ENCODE measurements at regions not wholly inside any gene's neighbourhood (a gene's known extent, or its start where the extent isn't known, plus 50 kb on each side); places are given as distances from the start of the nearest gene placed in this dataset.

DNA sequence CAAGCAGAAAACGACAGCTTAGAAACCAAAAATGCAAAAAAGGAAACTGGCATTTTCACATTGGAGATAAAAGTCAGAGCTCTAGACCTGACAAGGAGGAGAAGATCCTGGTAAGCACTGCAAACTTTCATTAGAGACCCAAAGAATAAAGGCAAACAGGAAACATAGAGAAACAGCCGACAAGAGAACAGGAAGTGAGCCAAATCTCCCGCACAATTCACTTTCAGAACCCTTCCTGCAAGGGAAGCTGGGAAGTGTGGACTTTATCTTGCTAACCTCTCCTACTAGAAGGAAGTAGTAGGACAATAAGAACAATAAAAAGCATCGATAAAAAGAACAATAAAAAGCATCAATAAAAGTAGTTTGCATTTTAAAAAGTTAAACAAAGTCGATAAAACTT is 417.8 kb upstream of the SPHKAP start:
- H3K79me2 ChIP-seq, result no peaks in the 10 kb centered on the region
- no peaks in the 10 kb centered on the region for H3K9me3 ChIP-seq (ENCODE audit: low read depth)
- no peaks in the 10 kb centered on the region for H3K36me3 ChIP-seq (replicated peaks; ENCODE audit: insufficient read depth, low read depth)
- no peaks in the 10 kb centered on the region for H3K4me1 ChIP-seq (ENCODE audit: insufficient read depth)
- no peak overlapping the region for H2AFZ ChIP-seq
- no peaks in the 10 kb centered on the region for H3K27me3 ChIP-seq
- no peak overlapping the region for H3K27ac ChIP-seq
- no peaks in the 10 kb centered on the region for H3K9me2 ChIP-seq (replicated peaks; ENCODE audit: insufficient read depth)
- no peak overlapping the region for H3K4me2 ChIP-seq
- WGBS (ENCODE audit: low lambda C conversion rate, missing lambda C conversion rate), result 90% methylated on average over 5 of the region's 5 CpGs
- no peaks in the 10 kb centered on the region for H4K20me1 ChIP-seq (ENCODE audit: insufficient read depth, poor library complexity, severe bottlenecking)
- no peak for DNase-seq (ENCODE audit: low spot score)
- TF ChIP-seq, protein P1, sequence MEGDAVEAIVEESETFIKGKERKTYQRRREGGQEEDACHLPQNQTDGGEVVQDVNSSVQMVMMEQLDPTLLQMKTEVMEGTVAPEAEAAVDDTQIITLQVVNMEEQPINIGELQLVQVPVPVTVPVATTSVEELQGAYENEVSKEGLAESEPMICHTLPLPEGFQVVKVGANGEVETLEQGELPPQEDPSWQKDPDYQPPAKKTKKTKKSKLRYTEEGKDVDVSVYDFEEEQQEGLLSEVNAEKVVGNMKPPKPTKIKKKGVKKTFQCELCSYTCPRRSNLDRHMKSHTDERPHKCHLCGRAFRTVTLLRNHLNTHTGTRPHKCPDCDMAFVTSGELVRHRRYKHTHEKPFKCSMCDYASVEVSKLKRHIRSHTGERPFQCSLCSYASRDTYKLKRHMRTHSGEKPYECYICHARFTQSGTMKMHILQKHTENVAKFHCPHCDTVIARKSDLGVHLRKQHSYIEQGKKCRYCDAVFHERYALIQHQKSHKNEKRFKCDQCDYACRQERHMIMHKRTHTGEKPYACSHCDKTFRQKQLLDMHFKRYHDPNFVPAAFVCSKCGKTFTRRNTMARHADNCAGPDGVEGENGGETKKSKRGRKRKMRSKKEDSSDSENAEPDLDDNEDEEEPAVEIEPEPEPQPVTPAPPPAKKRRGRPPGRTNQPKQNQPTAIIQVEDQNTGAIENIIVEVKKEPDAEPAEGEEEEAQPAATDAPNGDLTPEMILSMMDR (IDR thresholded peaks at IDR 0.05; ENCODE audit: poor library complexity), result no peak
- TF ChIP-seq EZH2 (IDR thresholded peaks at IDR 0.05; ENCODE audit: borderline replicate concordance), result no peak
- no peak overlapping the region for H3K4me3 ChIP-seq

DNA sequence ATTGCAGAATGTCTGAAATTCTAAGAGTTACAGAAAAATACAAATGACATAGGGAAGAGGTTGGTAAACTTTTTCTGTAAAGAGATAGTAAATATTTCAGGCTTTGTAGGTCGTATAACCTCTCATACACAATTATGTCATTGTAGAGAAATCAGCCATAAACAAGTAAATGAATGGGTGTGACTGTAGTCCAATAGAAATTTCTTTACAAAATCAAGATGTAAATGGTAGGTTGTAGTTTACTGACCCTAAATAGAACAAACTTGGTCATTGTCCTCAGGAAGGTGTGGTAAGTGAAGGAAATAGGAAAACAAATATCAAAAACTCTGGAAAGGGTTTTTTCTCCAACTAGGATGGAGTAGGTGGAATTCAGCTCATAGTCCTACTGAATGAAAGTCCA is 415.5 kb upstream of the SPHKAP start:
- no peak for DNase-seq (ENCODE audit: low spot score)

DNA sequence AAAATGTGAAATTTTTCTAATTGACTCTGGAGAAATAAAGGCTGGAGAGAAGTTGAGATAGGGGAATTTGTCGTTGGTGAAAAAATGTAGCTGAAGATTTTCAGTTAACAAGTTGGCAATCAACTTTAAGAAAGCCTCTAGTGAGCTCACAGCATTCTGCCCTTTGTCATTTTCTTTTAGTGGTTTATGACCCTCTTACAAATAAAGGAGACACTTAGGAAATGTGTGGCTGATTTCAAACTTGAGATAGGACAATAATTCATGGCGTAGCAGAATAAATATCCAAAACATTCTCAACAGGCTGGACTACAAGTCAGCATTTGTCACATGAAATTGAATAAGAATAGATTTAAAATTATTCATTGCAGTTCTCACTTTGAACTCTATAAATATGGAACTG is 412.5 kb upstream of the SPHKAP start:
- H3K9me2 ChIP-seq (replicated peaks; ENCODE audit: insufficient read depth), result no peaks in the 10 kb centered on the region
- no peaks in the 10 kb centered on the region for H3K36me3 ChIP-seq (replicated peaks; ENCODE audit: insufficient read depth, low read depth)
- TF ChIP-seq EZH2 (IDR thresholded peaks at IDR 0.05; ENCODE audit: borderline replicate concordance), result no peak
- H3K27ac ChIP-seq, result peak overlapping the region; percentile 51
- no peak overlapping the region for H3K4me3 ChIP-seq
- H3K79me2 ChIP-seq, result no peaks in the 10 kb centered on the region
- H3K4me2 ChIP-seq, result peak overlapping the region; percentile 48
- no peaks in the 10 kb centered on the region for H3K27me3 ChIP-seq
- WGBS (ENCODE audit: low lambda C conversion rate, missing lambda C conversion rate), result 55% methylated on average over 2 of the region's 2 CpGs
- H3K4me1 ChIP-seq (ENCODE audit: insufficient read depth), result no peaks in the 10 kb centered on the region
- no peaks in the 10 kb centered on the region for H4K20me1 ChIP-seq (ENCODE audit: insufficient read depth, poor library complexity, severe bottlenecking)
- H2AFZ ChIP-seq, result no peak overlapping the region
- no peak for DNase-seq (ENCODE audit: low spot score)
- no peaks in the 10 kb centered on the region for H3K9me3 ChIP-seq (ENCODE audit: low read depth)

More for the DNA sequence above, 415.5 kb upstream of the SPHKAP start:
- no peaks in the 10 kb centered on the region for H3K9me3 ChIP-seq (ENCODE audit: low read depth)
- no peak overlapping the region for H2AFZ ChIP-seq
- H3K9me2 ChIP-seq (replicated peaks; ENCODE audit: insufficient read depth), result no peaks in the 10 kb centered on the region
- no peaks in the 10 kb centered on the region for H3K36me3 ChIP-seq (replicated peaks; ENCODE audit: insufficient read depth, low read depth)
- H3K27me3 ChIP-seq, result no peaks in the 10 kb centered on the region
- no peak overlapping the region for H3K4me3 ChIP-seq
- WGBS (ENCODE audit: low lambda C conversion rate, missing lambda C conversion rate), result 0% methylated on average over 1 of the region's 1 CpG
- no peak overlapping the region for H3K4me2 ChIP-seq
- H3K27ac ChIP-seq, result no peak overlapping the region
- H3K79me2 ChIP-seq, result no peaks in the 10 kb centered on the region
- H3K4me1 ChIP-seq (ENCODE audit: insufficient read depth), result no peaks in the 10 kb centered on the region
- no peaks in the 10 kb centered on the region for H4K20me1 ChIP-seq (ENCODE audit: insufficient read depth, poor library complexity, severe bottlenecking)
- TF ChIP-seq EZH2 (IDR thresholded peaks at IDR 0.05; ENCODE audit: borderline replicate concordance) (no peak), EZH2phosphoT487 (IDR thresholded peaks at IDR 0.05; ENCODE audit: low read depth, severe bottlenecking, unreplicated experiment) (no peak)
- TF ChIP-seq, protein P1 (IDR thresholded peaks at IDR 0.05; ENCODE audit: poor library complexity), result no peak

DNA sequence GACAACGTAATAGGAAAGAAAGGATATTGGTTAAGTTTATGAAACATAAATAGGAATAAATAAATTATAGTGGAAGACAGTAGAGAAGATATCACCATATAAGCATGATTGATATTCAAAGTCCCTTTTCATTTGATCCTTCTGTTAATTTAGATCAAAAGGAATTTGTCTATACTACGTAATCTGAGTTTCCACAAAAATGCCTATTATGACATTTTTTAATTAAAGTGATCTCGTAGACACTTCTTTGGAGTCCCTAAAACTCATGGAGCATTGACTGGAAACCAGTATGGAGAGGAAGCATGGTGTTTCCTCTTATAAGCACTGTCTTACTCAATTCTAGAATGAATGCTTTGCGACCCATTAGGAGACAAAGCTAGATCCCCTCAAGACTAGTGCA is 411.4 kb upstream of the SPHKAP start:
- H3K9me3 ChIP-seq (ENCODE audit: low read depth), result no peaks in the 10 kb centered on the region
- no peaks in the 10 kb centered on the region for H3K4me1 ChIP-seq (ENCODE audit: insufficient read depth)
- H3K79me2 ChIP-seq, result no peaks in the 10 kb centered on the region
- no peaks in the 10 kb centered on the region for H3K36me3 ChIP-seq (replicated peaks; ENCODE audit: insufficient read depth, low read depth)
- H2AFZ ChIP-seq, result no peak overlapping the region
- no peak overlapping the region for H3K4me3 ChIP-seq
- H3K9me2 ChIP-seq (replicated peaks; ENCODE audit: insufficient read depth), result no peaks in the 10 kb centered on the region
- no peak overlapping the region for H3K4me2 ChIP-seq
- no peak overlapping the region for H3K27ac ChIP-seq
- DNase-seq (ENCODE audit: low spot score), result no peak
- no peaks in the 10 kb centered on the region for H4K20me1 ChIP-seq (ENCODE audit: insufficient read depth, poor library complexity, severe bottlenecking)
- no peak for TF ChIP-seq EZH2phosphoT487 (IDR thresholded peaks at IDR 0.05; ENCODE audit: low read depth, severe bottlenecking, unreplicated experiment)
- TF ChIP-seq, protein P1 (IDR thresholded peaks at IDR 0.05; ENCODE audit: poor library complexity), result no peak
- no peak for TF ChIP-seq EZH2 (IDR thresholded peaks at IDR 0.05; ENCODE audit: borderline replicate concordance)
- H3K27me3 ChIP-seq, result no peaks in the 10 kb centered on the region
- WGBS (ENCODE audit: low lambda C conversion rate, missing lambda C conversion rate), result 65% methylated on average over 4 of the region's 4 CpGs
